Amniotic stem cell (primary cell): ENCODE measurements at regions not wholly inside any gene's neighbourhood (a gene's known extent, or its start where the extent isn't known, plus 50 kb on each side); places are given as distances from the start of the nearest gene placed in this dataset.
"Not testable (repeated sequence)": the region's sequence is repeated elsewhere in the genome, so short reads cannot be mapped to it uniquely, and the experiment has no call there.

Experiments used
- DNase-seq: peaks from one replicate; lab custom pipeline; 2025; lab: John Stamatoyannopoulos, UW

GRCh38 chr11:92026664-92027063 is 198.0 kb upstream of the FAT3 start:
- DNase-seq = no peak

- no peak for DNase-seq
Observed at GRCh38 chr11:92024788-92025187, 199.8 kb upstream of the FAT3 start.

GRCh38 chr11:92022499-92022898 is 202.1 kb upstream of the FAT3 start:
- DNase-seq = no peak

- no peak for DNase-seq
Observed at GRCh38 chr11:92018332-92018731, 206.3 kb upstream of the FAT3 start.

- no peak for DNase-seq
Observed at GRCh38 chr11:92008249-92008648, 216.4 kb upstream of the FAT3 start.

GRCh38 chr11:92002568-92002967 is 222.1 kb upstream of the FAT3 start:
- no peak for DNase-seq

GRCh38 chr11:91998481-91998880 is 226.1 kb upstream of the FAT3 start:
- no peak for DNase-seq

GRCh38 chr11:91997226-91997625 is 227.4 kb upstream of the FAT3 start:
- no peak for DNase-seq

GRCh38 chr11:91996526-91996925 is 228.1 kb upstream of the FAT3 start:
- DNase-seq = no peak

GRCh38 chr11:91988443-91988842 is 236.2 kb upstream of the FAT3 start:
- DNase-seq = not testable (repeated sequence)

GRCh38 chr11:91986218-91986617 is 238.4 kb upstream of the FAT3 start:
- DNase-seq = no peak

GRCh38 chr11:91984033-91984584 is 240.5 kb upstream of the FAT3 start:
- no peak for DNase-seq

GRCh38 chr11:91981995-91982394 is 242.6 kb upstream of the FAT3 start:
- DNase-seq = no peak

GRCh38 chr11:91979775-91980174 is 244.8 kb upstream of the FAT3 start:
- DNase-seq = no peak

- no peak for DNase-seq
Observed at GRCh38 chr11:91978747-91979146, 245.9 kb upstream of the FAT3 start.

GRCh38 chr11:91972665-91973266 is 251.9 kb upstream of the FAT3 start:
- DNase-seq = no peak

GRCh38 chr11:91970624-91971023 is 254.0 kb upstream of the FAT3 start:
- no peak for DNase-seq

GRCh38 chr11:91969486-91969885 is 255.1 kb upstream of the FAT3 start:
- DNase-seq = no peak

- no peak for DNase-seq
Observed at GRCh38 chr11:91967691-91968045, 256.9 kb upstream of the FAT3 start.

GRCh38 chr11:91967026-91967690 is 257.5 kb upstream of the FAT3 start:
- no peak for DNase-seq

- no peak for DNase-seq
Observed at GRCh38 chr11:91966368-91966767, 258.2 kb upstream of the FAT3 start.

- no peak for DNase-seq
Observed at GRCh38 chr11:91960770-91961169, 263.8 kb upstream of the FAT3 start.

- DNase-seq = no peak
Observed at GRCh38 chr11:91959411-91959810, 265.2 kb upstream of the FAT3 start.

GRCh38 chr11:91956711-91957110 is 267.9 kb upstream of the FAT3 start:
- DNase-seq = no peak
